Left cardiac atrium (tissue), 4 donors: ENCODE measurements at regions not wholly inside any gene's neighbourhood (a gene's known extent, or its start where the extent isn't known, plus 50 kb on each side); places are given as distances from the start of the nearest gene placed in this dataset.
A peak's percentile ranks its signal among the peaks of the same experiment; 100 is the strongest.

Source experiments
- ATAC-seq, 2 donors: fragments of 200-7000 bp; cut with Tn5 transposase; one replicate each; pipeline ENCODE4 v1.9.1; 2020; ENCODE audit warnings: mild to moderate bottlenecking in 2 of 2, moderate library complexity in 2 of 2
- DNase-seq: peaks from one replicate; pipeline ENCODE4 v3.0.0-alpha.2; 2020
- intact Hi-C, 2 donors: fragments of 100-400 bp; cut with DNase I; formaldehyde crosslinking; loops; one replicate each; pipeline versions ENCODE4 v1.14.1 to v1.15.1; 2022 to 2023
- donor health status: DM: no; HTN: yes; CAD: no.
- donor health status: DM: no; HTN: yes; CAD: no; lungs with severe emphysema.
- donor health status: DM: yes; HTN: yes; CAD: no.
- donor health status: Dilated cardiomyopathy.

- ATAC-seq (no peak), DNase-seq (no peak)
- intact Hi-C loops, result no loop called here
Measured at GRCh38 chr4:62871078-62871477, 1538.2 kb downstream of the TECRL start.

- DNase-seq (no peak), ATAC-seq (no peak)
- intact Hi-C loops, result no loop called here
Measured at GRCh38 chr4:62870451-62870850, 1538.8 kb downstream of the TECRL start.

GRCh38 chr4:62865261-62865660 is 1544.0 kb downstream of the TECRL start:
- intact Hi-C loops, result no loop called here
- no peak for DNase-seq
- ATAC-seq, result no peak

GRCh38 chr4:62849696-62850095 is 1559.6 kb downstream of the TECRL start:
- no peak for DNase-seq
- no peak for ATAC-seq
- intact Hi-C loops, result no loop called here

- DNase-seq, result no peak
- ATAC-seq, result peak in 1 of 2 donors; percentile 57
- intact Hi-C loops, result no loop called here
Measured at GRCh38 chr4:62835631-62836030, 1573.6 kb downstream of the TECRL start.

- no peak for ATAC-seq
- DNase-seq, result no peak
- intact Hi-C loops, result no loop called here
Measured at GRCh38 chr4:62822306-62822705, 1586.9 kb downstream of the TECRL start.

GRCh38 chr4:62816566-62816965 is 1592.7 kb downstream of the TECRL start:
- no peak for ATAC-seq
- no peak for DNase-seq
- intact Hi-C loops, result no loop called here

DNA sequence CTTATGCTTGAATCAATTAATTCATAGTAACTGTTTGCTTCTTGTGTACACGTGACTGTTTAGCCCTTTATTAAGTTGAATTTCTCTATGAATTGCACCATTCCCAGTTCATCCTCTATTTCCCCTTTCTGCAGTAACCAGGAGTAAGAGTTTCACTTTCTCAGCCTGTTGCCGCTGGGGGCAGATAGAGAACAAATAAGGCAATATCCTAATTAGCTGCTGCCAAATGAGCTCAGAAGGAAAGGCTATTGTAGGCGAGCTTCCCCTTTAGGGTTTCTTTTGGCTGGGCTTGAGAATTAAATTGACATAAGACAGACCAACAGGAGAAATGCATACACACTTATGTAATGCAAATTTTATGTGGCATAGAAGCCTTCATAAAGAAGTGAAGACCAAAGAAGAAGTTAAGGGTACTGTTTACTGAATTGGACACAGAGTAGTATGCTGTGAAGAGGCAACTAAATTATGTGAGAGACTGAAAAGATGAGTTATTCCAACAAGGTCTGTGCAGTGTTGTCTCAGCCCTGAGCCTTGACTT is 1594.7 kb downstream of the TECRL start:
- ATAC-seq (peak in 1 of 2 donors; percentile 74), DNase-seq (no peak)

DNA sequence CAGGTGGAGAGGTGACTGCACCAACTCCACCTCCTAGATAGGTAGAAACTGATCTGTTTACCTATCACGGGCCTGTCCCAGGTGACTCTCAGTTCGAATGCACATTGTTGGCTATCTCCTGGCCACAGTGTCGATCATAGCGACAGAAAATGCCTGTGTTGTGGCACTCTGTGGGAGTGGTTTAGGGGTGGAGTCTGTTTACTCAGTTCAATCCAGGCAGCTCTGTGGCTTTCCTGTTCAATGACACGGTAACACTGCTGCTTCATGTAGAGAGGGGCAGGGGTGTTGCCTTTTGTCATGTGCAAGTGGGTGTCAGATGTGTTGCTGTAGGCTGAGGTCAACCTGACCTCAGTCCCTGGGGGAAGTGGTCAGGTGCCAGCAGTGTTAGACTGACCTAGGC is 1602.4 kb downstream of the TECRL start:
- no peak for DNase-seq
- intact Hi-C loops, result no loop called here
- ATAC-seq, result no peak

More for the DNA sequence above, 1594.7 kb downstream of the TECRL start:
- intact Hi-C loops, result no loop called here

DNA sequence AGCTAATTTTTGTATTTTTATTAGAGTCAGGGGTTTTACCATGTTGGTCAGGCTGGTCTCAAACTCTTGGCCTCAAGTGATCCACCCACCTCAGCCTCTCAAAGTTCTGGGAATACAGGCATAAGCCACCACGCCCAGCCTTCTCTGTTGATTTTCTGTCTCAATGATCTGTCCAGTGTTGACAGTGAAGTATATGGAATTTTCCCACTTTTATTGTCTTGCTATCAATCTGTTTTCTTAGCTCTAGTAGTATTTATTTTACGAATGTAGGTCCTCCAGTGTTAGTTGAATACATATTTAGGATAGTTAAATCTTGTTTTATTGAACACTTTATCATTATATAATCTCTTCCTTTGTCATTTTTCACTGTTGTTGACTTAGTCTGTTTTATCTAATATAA is 1603.9 kb downstream of the ADGRL3 start:
- intact Hi-C loops, result no loop called here
- ATAC-seq, result no peak
- DNase-seq, result no peak

DNA sequence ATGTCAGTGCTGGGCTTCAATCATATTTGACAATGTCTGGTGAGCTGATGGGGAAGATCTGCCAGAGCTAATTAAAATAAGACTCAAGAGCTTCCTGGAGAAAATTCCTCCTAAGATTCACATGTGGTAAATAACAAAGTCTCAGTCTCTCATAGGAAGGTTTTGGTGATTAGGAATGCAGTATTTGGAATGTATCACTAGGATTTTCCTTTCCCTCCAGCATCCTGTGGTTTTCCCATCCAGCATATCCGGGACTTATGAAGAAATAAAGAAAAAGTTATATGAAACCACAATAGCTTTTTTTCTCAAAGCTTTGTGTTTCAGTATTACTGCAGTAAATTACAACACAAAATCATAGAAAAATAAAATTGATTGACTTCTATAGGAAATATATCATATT is 1597.1 kb downstream of the ADGRL3 start:
- DNase-seq (no peak), ATAC-seq (no peak)
- intact Hi-C loops, result no loop called here

DNA sequence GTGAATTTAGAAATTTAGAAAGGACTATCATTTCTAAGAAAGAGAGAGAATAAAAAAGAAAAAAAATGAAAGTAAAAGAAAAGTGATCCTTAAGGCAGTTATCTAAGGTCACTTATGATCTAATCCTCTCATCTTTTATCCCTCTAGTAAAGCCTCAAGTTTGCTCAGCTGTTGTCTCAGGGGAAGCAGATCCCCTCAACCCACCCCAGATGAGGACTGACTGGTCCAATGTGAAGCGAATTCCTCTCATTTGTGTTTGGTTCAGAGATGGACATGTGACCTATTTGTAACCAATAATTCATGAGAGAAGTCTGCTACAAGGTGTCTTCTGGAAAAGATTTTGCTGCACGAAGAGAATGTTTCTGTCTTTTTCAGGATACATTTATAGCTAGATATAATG is 1591.3 kb downstream of the ADGRL3 start:
- ATAC-seq (no peak), DNase-seq (no peak)
- intact Hi-C loops, result no loop called here

DNA sequence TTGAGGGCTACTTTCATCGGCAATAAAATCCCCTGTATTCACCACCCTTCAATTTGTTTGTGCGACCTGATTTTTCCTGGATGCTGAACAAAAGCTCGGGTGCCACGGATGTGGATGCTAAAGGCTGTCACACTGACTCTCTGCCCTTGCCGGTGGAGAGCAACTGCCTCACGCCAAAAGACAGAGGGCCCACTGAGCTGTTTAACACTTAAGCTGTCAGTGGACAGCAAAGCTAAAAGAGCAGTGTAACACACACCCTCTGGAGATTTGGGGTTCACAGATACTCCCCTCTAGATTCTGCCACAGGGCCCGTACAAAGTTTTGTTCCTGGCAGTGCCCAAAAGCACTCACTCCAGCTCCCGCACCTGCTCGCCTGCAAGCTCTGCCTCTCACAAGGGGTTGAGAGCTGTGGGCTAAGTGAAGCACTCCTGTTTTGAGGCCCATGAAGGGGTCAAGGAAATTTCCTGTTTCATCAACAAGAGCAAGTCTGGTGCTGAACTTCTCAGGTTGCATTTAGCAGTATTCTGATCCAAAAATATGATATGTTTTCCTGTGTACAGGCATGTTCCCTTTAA is 1571.9 kb downstream of the ADGRL3 start:
- ATAC-seq, result peak in 1 of 2 donors; percentile 30
- intact Hi-C loops, result no loop called here
- no peak for DNase-seq

DNA sequence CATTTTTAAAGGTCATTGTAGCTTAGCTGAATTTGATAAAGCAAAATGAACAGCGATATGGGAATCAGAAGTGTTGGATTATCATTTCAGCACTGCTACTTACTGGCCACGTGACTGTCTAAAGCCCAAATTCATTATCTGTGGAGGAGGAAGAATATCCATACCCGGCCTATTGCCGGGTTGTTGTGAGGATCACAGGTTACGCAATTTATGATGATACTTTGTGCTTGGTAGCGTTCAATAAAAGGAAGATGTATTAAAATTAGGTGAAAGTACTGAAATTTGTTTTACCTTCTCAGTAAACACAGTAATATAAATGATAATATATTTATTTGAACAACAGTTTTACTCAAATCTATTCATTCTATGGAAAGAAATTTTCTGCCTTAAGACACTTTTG is 1540.2 kb downstream of the ADGRL3 start:
- no peak for ATAC-seq
- DNase-seq, result no peak
- intact Hi-C loops, result no loop called here

DNA sequence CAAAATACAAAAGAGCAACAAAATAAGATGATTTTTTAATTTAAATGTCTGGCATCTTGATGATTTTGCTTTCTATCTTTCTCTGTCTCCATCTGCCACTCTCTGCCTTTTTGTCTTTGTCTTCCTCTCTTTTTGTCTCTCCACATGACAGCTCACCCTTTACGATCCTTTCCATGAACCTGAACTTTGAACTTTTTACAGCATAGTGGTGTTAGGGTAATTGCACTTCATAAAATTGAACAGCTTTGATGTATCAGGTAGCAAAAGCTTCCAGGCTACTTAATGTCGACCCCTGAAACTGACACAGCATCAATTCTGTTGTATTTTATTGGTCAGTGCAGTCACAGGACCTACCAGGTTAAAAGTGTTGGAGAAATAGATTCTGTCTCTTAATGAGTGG is 1517.0 kb downstream of the ADGRL3 start:
- no peak for DNase-seq
- no peak for ATAC-seq
- intact Hi-C loops, result no loop called here

DNA sequence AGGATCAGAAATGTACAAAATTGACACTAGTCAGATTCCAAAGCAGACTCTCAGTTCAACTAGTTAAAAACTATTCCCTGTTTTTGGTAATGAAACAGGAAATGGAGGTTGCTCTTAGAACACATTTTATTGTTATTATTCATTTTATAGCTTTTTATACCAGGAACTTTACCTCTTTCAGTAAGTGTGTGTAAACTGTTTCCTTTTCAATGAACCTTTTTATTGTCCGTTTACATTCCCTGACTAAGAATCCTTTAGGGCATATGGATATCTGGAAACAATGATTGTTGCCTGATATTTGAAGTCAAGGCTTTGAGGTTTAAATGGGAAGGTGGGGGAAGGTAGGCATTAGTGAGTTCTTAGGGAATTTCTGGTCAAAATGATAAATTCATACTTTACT is 1511.4 kb downstream of the ADGRL3 start:
- DNase-seq (no peak), ATAC-seq (no peak)
- intact Hi-C loops, result no loop called here

DNA sequence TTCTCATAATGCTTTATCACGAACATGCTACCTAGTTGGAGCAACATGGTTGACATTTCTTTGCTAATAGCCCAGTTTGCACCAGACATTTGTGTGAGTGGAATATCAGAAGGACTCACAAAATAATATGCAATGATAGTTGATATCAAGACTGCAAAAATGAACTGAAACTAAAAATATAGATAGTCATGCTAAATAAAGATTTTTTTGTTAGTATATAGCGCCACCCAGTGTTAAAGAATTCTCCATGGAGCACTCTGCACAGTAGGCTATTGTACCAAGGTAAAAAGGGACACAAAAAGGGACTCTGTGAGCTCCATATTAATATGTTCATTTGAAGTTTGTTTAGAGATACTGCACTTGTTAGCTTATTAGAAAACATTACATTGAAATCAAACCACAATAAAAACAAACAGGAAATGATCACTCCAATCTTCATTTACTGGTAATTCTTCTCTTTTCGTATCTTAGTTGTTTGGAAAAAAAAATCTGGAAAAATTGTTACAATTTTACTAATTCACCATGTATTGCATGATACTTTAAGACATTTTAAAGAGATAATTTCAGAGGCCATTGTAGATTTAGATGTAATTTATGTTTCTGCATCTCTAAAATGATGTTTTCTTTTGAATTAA is 1509.6 kb downstream of the ADGRL3 start:
- ATAC-seq (peak; percentile 43 to 82), DNase-seq (no peak)
- intact Hi-C loops, result loop anchor here in 1 of 2 donors (5.0 kb wide), 1 partner anchor 117 kb away; no protein-coding TSS in a partner anchor

GRCh38 chr4:62706423-62706822 is 1506.3 kb downstream of the ADGRL3 start:
- intact Hi-C loops, result loop anchor here in 1 of 2 donors (5.0 kb wide), 1 partner anchor 114 kb away; no protein-coding TSS in a partner anchor
- no peak for DNase-seq
- ATAC-seq, result no peak

- no peak for ATAC-seq
- DNase-seq, result no peak
Measured at GRCh38 chr4:62683799-62684566, 1483.9 kb downstream of the ADGRL3 start.

GRCh38 chr4:62676962-62677361 is 1476.8 kb downstream of the ADGRL3 start:
- DNase-seq, result no peak
- ATAC-seq, result no peak
- intact Hi-C loops, result no loop called here

More at GRCh38 chr4:62683799-62684566, 1483.9 kb downstream of the ADGRL3 start:
- intact Hi-C loops, result no loop called here
